Pancreas (tissue), 10 donors: ENCODE measurements at regions not wholly inside any gene's neighbourhood (a gene's known extent, or its start where the extent isn't known, plus 50 kb on each side); places are given as distances from the start of the nearest gene placed in this dataset.

Experiments used
- ATAC-seq, 4 donors: fragments of 200-7000 bp; cut with Tn5 transposase; one replicate each; pipeline versions ENCODE4 v1.8.0 to v1.9.1; 2020; ENCODE audit warnings: mild to moderate bottlenecking in 4 of 4, moderate library complexity in 4 of 4
- DNase-seq, 6 donors: peaks; one replicate each; pipeline ENCODE4 v3.0.0-alpha.2; 2020
- FAIRE-seq: peaks from 2 replicates; lab custom pipeline; 2012; peaks lifted over from hg19 to GRCh38; lab: Jason Lieb, UNC
- H3K27ac ChIP-seq, 4 donors: fragments of 200-600 bp; sonication (generic); 1 replicate in 3 of 4; 2 replicates in 1 of 4; pipeline versions ENCODE4 v1.5.0 to v1.8.0; 2020
- H3K27me3 ChIP-seq, 4 donors: fragments of 200-600 bp; one replicate each; pipeline ENCODE4 v1.8.0; 2021
- H3K36me3 ChIP-seq, 3 donors: fragments of 200-600 bp; sonication (generic) in 1 of 3; one replicate each; pipeline versions ENCODE4 v1.5.0 to v1.8.0; 2020 to 2021
- H3K4me1 ChIP-seq, 3 donors: fragments of 200-600 bp; one replicate each; pipeline ENCODE4 v1.8.0; 2021
- H3K4me3 ChIP-seq, 4 donors: fragments of 200-600 bp; sonication (generic) in 2 of 4; one replicate each; pipeline versions ENCODE4 v1.5.0 to v1.8.0; 2020 to 2021
- H3K9me3 ChIP-seq, 4 donors: fragments of 200-600 bp; one replicate each; pipeline ENCODE4 v1.8.0; 2021
- WGBS, 2 donors: extraction: QIAGEN DNeasy Blood & Tissue Kit; methylation state at CpG; one replicate each; pipeline ENCODE4 v1.1.7; 2013; 5-methylcytosine and 5-hydroxymethylcytosine counted together
- intact Hi-C, 3 donors: fragments of 100-400 bp; cut with DNase I; formaldehyde crosslinking; loops; one replicate each; pipeline versions ENCODE4 v1.11.1 to v1.14.2; 2022
- TF ChIP-seq, protein P1 (sequence below), 4 donors: fragments of 200-600 bp; sonication (generic) in 3 of 4; IDR thresholded peaks; one replicate each; pipeline versions ENCODE4 v1.5.0 to v1.8.0; 2021; ENCODE audit warnings: antibody characterized with exemption in 4 of 4
- donor health status: healthy with polysubstance abuse.
- donor health status: DM: no; HTN: no; CAD: no; lungs with moderate emphysema.
- donor health status: DM: no; HTN: no; CAD: no.
- donor health status: control.
- donor health status: control.
- donor health status: Bipolar disorder and iron deficiency.
- donor health status: DM: yes; HTN: yes; CAD: no.
- donor health status: DM: no; HTN: no; CAD: no.
- donor health status: DM: no; HTN: no; CAD: no.
- donor health status: DM: yes; HTN: yes; CAD: no.

DNA sequence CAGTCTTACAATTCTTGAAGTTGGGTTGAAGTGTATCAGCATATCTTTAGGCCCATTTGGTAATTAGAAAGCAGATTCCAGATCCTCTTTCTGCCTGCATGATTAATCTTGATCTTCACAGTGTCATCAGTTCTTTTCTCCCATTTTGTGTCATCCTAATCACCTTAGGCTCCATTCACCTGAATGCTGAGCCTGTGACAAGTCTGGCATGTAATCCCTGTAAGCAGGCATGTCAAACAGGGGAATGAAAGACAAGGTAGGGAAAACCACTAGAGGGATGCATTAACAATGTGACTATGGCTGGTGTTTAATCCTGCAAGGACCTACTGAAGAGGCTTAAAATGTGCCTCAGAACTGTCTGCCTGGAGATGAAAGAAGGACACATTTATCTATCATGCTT lies 848.8 kb downstream of the TFAP2A start:
- TF ChIP-seq, protein P1, sequence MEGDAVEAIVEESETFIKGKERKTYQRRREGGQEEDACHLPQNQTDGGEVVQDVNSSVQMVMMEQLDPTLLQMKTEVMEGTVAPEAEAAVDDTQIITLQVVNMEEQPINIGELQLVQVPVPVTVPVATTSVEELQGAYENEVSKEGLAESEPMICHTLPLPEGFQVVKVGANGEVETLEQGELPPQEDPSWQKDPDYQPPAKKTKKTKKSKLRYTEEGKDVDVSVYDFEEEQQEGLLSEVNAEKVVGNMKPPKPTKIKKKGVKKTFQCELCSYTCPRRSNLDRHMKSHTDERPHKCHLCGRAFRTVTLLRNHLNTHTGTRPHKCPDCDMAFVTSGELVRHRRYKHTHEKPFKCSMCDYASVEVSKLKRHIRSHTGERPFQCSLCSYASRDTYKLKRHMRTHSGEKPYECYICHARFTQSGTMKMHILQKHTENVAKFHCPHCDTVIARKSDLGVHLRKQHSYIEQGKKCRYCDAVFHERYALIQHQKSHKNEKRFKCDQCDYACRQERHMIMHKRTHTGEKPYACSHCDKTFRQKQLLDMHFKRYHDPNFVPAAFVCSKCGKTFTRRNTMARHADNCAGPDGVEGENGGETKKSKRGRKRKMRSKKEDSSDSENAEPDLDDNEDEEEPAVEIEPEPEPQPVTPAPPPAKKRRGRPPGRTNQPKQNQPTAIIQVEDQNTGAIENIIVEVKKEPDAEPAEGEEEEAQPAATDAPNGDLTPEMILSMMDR (IDR thresholded peaks at IDR 0.05): no peak
- no peak overlapping the region for H3K27ac ChIP-seq
- H3K9me3 ChIP-seq: no peaks in the 10 kb centered on the region
- H3K27me3 ChIP-seq: no peaks in the 10 kb centered on the region
- no peak for ATAC-seq
- H3K4me1 ChIP-seq: no peaks in the 10 kb centered on the region
- no peak for FAIRE-seq
- DNase-seq: no peak
- H3K36me3 ChIP-seq: no peaks in the 10 kb centered on the region
- H3K4me3 ChIP-seq: no peak overlapping the region
- intact Hi-C loops: no loop called here

DNA sequence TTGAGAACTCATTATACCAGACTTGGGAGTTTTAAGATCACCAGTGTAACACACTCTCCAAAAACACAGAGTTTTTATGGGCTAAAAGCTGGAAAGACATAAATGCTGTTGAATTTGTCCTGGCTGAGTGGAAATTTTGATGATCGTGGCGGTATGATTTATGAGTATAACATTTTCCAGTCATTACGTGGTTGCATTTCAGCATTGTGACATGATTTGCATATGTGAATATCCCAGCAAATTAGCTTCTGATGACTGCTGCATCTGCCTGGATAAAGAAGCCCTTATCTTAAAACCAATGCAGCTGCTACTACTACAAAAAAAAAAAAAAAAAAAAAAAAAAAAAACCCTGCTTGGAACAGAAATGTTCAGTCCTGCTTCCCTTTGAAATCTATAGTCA lies 850.9 kb downstream of the TFAP2A start:
- DNase-seq: no peak
- H3K4me3 ChIP-seq: no peak overlapping the region
- no peak for ATAC-seq
- H3K27me3 ChIP-seq: no peaks in the 10 kb centered on the region
- no peak overlapping the region for H3K27ac ChIP-seq
- no peaks in the 10 kb centered on the region for H3K9me3 ChIP-seq
- intact Hi-C loops: no loop called here
- no peak for FAIRE-seq
- no peaks in the 10 kb centered on the region for H3K36me3 ChIP-seq
- WGBS, 2 donors: 59 to 77% methylated on average over 3 of the region's 3 CpGs
- TF ChIP-seq, protein P1 (IDR thresholded peaks at IDR 0.05): no peak
- H3K4me1 ChIP-seq: no peaks in the 10 kb centered on the region

DNA sequence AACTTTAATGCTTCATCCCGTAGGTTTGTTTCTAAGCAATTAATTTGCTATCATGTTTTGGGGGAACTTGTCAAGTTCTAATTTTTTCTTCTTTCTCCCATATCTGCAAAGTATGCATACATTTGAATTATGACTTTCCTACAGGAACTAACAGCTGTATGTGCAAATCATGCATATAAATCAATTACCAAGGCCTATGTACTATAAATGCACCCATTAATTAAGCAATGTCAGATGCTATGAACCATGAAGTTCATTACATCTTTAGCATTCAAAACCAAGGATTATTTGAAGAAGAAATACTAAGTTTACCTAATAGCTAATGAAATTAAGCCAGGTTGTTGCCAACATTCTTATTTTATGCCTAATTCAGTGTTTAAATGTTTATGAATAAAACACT lies 851.3 kb downstream of the TFAP2A start:
- Histone ChIP-seq H3K4me1 (no peaks in the 10 kb centered on the region), H3K27me3 (no peaks in the 10 kb centered on the region), H3K27ac (no peak overlapping the region), H3K4me3 (no peak overlapping the region), H3K36me3 (no peaks in the 10 kb centered on the region), H3K9me3 (no peaks in the 10 kb centered on the region)
- DNase-seq: no peak
- no peak for ATAC-seq
- FAIRE-seq: no peak
- TF ChIP-seq, protein P1 (IDR thresholded peaks at IDR 0.05): no peak
- intact Hi-C loops: no loop called here
- 77 to 82% methylated on average over 1 of the region's 1 CpG for WGBS, 2 donors

DNA sequence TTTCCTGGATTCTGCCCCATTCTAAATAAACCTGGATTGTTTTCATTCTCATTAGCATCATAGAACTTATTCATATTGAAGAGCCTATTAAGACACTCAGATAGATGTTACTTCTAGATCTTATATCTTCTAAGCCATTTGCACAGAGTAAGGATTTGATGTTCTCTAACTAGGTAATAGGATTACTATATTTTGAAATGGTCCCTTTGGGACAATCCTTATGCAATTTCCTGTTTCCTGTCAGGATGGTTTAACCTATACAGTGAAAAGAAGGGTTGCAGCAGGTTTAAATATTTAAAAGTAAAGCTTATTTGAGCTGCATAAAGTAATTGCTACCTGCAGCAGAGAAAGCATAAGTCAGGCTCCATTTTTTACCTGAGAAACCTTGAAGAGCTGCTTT lies 860.1 kb downstream of the TFAP2A start:
- no peak overlapping the region for H3K4me3 ChIP-seq
- H3K36me3 ChIP-seq: no peaks in the 10 kb centered on the region
- no peak overlapping the region for H3K27ac ChIP-seq
- intact Hi-C loops: no loop called here
- H3K9me3 ChIP-seq: no peaks in the 10 kb centered on the region
- DNase-seq (no peak), ATAC-seq (no peak), FAIRE-seq (no peak)
- no peaks in the 10 kb centered on the region for H3K4me1 ChIP-seq
- TF ChIP-seq, protein P1 (IDR thresholded peaks at IDR 0.05): no peak
- peaks cover 0 to 8% (median 0%) of the 10 kb centered on the region in 4 donors for H3K27me3 ChIP-seq

DNA sequence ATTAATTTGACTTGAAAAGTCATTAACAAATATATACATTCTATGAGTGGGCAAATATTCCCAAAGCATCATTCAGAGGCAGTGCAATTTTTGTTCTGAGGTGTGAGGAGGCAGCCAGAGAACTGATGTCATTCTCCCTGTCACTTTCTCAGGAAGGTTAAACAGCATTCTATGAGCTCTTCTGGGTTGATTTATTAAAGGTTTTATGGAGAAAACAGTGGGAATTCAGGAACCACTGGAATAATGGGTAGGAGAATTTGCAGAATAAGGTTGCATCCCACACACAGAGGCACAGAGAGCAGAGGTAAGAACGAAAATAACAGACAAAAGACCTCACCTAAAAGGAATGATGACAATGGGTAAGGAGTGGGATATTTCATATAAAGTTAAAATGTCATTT lies 860.6 kb downstream of the TFAP2A start:
- Histone ChIP-seq H3K4me1 (no peaks in the 10 kb centered on the region), H3K9me3 (no peaks in the 10 kb centered on the region), H3K4me3 (no peak overlapping the region), H3K27me3 (peaks cover 0 to 8% (median 0%) of the 10 kb centered on the region in 4 donors), H3K36me3 (no peaks in the 10 kb centered on the region), H3K27ac (no peak overlapping the region)
- no peak for FAIRE-seq
- no peak for DNase-seq
- TF ChIP-seq, protein P1 (IDR thresholded peaks at IDR 0.05): no peak
- ATAC-seq: no peak
- intact Hi-C loops: no loop called here
- 24 to 33% methylated on average over 1 of the region's 1 CpG for WGBS, 2 donors
